Stimulated activated CD4-positive, alpha-beta T cell treated with anti-CD3 and anti-CD28 coated beads, Interleukin-12 subunit alpha, Interleukin-12 subunit beta, amount 100 ng/mL, for 48 hours (primary cell): ENCODE measurements at regions not wholly inside any gene's neighbourhood (a gene's known extent, or its start where the extent isn't known, plus 50 kb on each side); places are given as distances from the start of the nearest gene placed in this dataset.
"Not testable (repeated sequence)": the region's sequence is repeated elsewhere in the genome, so short reads cannot be mapped to it uniquely, and the experiment has no call there.

Experiments used
- DNase-seq, 3 donors: peaks; one replicate each; pipeline ENCODE4 v3.0.0-alpha.2; 2020; ENCODE audit warnings: low read depth in 2 of 3, low spot score in 1 of 3

DNA sequence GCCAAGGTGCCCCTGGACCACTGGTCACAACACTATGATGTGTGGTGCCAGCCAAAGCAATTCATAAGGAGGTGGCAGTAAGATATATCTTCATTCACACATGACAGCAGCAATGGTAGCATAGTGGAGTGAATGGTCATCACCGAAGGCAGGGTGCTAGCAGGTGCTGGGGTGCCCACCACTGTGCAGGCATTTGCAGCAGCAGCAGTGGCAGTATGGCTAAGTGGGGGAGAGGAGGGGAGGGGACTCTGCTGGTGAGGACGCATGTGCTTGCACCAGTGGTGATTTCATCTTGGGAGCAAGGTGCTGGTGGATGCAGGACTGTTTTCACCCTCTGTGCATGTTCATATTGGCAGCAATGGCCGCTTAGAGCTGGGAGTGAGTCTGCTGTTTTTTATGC, 419.1 kb upstream of the KLHL4 start:
- no peak for DNase-seq

- no peak for DNase-seq
Observed at GRCh38 chrX:87105131-87105530, 412.5 kb upstream of the KLHL4 start.

- DNase-seq = no peak
Observed at GRCh38 chrX:87110142-87110541, 407.5 kb upstream of the KLHL4 start.

GRCh38 chrX:87140800-87141483, 376.7 kb upstream of the KLHL4 start:
- DNase-seq = no peak

DNA sequence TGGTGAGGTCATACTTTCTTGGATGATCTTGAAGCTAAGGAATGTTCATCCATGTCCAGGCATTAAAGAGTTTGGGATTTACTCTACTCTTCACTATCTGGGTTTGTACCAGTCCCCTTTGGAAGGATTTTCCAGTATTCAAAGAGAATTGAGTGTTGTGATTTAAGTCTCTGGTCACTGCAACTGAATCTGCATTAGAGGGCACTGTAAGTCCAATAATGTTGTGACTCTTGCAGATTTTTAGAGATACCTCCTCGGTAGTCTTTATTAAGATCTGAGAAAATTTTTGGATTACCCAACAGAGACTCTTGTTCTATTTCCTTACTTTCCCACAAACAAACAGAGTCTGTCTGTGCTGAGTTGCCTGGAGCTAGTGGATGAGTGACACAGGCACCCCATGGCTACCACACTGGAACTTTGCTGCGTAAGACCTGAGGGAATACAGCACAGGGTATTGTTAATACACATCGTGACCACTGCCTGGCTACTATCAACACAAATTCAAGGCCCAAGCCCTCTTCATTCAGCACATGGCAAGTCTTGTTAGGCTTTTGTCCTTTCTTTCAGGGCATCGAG, 357.1 kb upstream of the KLHL4 start:
- no peak for DNase-seq

DNA sequence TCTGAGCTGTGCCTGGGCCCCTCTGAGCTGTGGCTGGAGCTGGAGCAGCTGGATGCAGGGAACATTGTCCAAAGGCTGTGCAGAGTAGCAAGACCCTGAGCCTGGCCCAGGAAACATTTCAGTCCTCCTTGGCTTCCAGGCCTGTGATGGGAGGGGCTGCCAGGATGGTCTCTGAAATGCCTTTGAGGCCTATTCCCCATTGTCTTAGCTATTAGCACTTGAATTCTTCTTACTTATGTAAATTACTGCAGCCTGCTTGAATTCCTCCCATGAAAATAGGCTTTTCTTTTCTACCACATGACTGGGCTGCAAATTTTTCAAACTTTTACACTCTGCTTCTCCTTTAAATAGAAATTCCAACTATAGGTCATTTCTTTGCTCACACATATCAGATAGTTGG, 349.8 kb upstream of the KLHL4 start:
- DNase-seq = no peak

- not testable (repeated sequence) for DNase-seq
Observed at GRCh38 chrX:87178009-87178408, 339.6 kb upstream of the KLHL4 start.
